Endodermal cell (in vitro differentiated cells): ENCODE measurements at regions not wholly inside any gene's neighbourhood (a gene's known extent, or its start where the extent isn't known, plus 50 kb on each side); places are given as distances from the start of the nearest gene placed in this dataset.

Experiments used
- DNase-seq: peaks from one replicate; pipeline ENCODE4 v3.0.0-alpha.2; 2017
- H3K27ac ChIP-seq: 2 replicates; pipeline ENCODE4 v1.5.1; 2013; ENCODE audit warnings: mild to moderate bottlenecking, low read depth, low read length, moderate library complexity
- H3K27me3 ChIP-seq: 2 replicates; pipeline ENCODE4 v1.6.1; 2013; ENCODE audit warnings: mild to moderate bottlenecking, low read length, moderate library complexity; ENCODE audit not compliant: insufficient read depth, control insufficient read depth, poor library complexity, severe bottlenecking
- H3K36me3 ChIP-seq: 2 replicates; pipeline ENCODE4 v1.7.0; 2013; ENCODE audit warnings: mild to moderate bottlenecking, low read length, moderate library complexity; ENCODE audit not compliant: control insufficient read depth, insufficient read depth
- H3K4me1 ChIP-seq: one replicate; pipeline ENCODE4 v1.7.0; 2013; ENCODE audit warnings: low read length; ENCODE audit not compliant: control insufficient read depth, insufficient read depth
- H3K4me3 ChIP-seq: 2 replicates; pipeline ENCODE4 v1.5.1; 2013; ENCODE audit warnings: mild to moderate bottlenecking, low read length, moderate library complexity
- H3K9ac ChIP-seq: 2 replicates; pipeline ENCODE4 v1.6.1; 2013; ENCODE audit warnings: mild to moderate bottlenecking, low read length, moderate library complexity; ENCODE audit not compliant: poor library complexity, severe bottlenecking; ENCODE audit errors: extremely low read depth
- H3K9me3 ChIP-seq: 2 replicates; pipeline ENCODE4 v1.6.1; 2013; ENCODE audit warnings: mild to moderate bottlenecking, low read length, moderate library complexity; ENCODE audit not compliant: control insufficient read depth
- H3K27ac Mint-ChIP-seq: 2 replicates; pipeline ENCODE4 v1.8.0; 2020; ENCODE audit warnings: mixed read lengths
- H3K27me3 Mint-ChIP-seq: 2 replicates; pipeline ENCODE4 v1.8.0; 2021; ENCODE audit warnings: mild to moderate bottlenecking, mixed read lengths; ENCODE audit not compliant: insufficient read depth
- H3K36me3 Mint-ChIP-seq: 2 replicates; pipeline ENCODE4 v1.8.0; 2020; ENCODE audit warnings: low read depth, mixed read lengths
- H3K4me1 Mint-ChIP-seq: 2 replicates; pipeline ENCODE4 v1.8.0; 2020; ENCODE audit warnings: mixed read lengths
- H3K4me3 Mint-ChIP-seq: 2 replicates; pipeline ENCODE4 v1.8.0; 2020; ENCODE audit warnings: mild to moderate bottlenecking, moderate library complexity, mixed read lengths
- H3K9me3 Mint-ChIP-seq: 2 replicates; pipeline ENCODE4 v1.8.0; 2020; ENCODE audit warnings: mild to moderate bottlenecking, mixed read lengths
- WGBS, 2 experiments: methylation state at CpG; one replicate each; pipeline versions ENCODE4 v1.1.5 to v1.1.7; 2013; ENCODE audit warnings: missing lambda C conversion rate in 2 of 2, mixed read lengths in 1 of 2; ENCODE audit not compliant: insufficient coverage in 1 of 2, insufficient read length in 1 of 2; 5-methylcytosine and 5-hydroxymethylcytosine counted together
- TF ChIP-seq, protein P1 (sequence below): fragments of 200-600 bp; sonication (generic); conservative IDR thresholded peaks from 2 replicates; pipeline ENCODE4 v1.5.0; 2021; ENCODE audit warnings: antibody characterized with exemption, mild to moderate bottlenecking

DNA sequence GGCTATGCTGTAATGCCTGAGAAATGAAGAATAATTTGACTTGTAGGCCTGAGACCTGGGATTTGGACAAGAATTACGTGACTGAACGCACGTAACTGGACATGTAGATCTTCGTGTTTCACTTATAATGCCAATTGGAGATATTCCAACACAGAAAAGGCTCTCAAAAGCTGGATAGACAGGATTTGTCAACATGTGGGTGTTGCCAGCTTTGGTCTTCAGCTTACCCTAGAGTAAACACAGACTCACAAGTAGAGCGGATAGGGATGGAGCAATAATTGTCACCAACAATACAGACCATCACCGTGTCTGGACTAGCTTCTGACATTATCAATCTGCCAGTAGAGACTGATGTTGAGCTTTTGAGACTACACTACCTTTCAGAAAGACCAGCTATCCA is 1511.0 kb upstream of the ADGRL3 start:
- Histone ChIP-seq H3K36me3 (no peaks in the 10 kb centered on the region), H3K9me3 (no peaks in the 10 kb centered on the region), H3K27me3 (peaks cover under 1% of the 10 kb centered on the region), H3K27ac (no peak overlapping the region), H3K4me1 (no peaks in the 10 kb centered on the region), H3K9ac (no peak overlapping the region), H3K4me3 (no peak overlapping the region)
- Mint-ChIP-seq H3K36me3 (no peaks in the 10 kb centered on the region), H3K4me1 (no peaks in the 10 kb centered on the region), H3K9me3 (no peaks in the 10 kb centered on the region), H3K4me3 (no peak overlapping the region), H3K27me3 (no peaks in the 10 kb centered on the region), H3K27ac (no peak overlapping the region)
- TF ChIP-seq, protein P1, sequence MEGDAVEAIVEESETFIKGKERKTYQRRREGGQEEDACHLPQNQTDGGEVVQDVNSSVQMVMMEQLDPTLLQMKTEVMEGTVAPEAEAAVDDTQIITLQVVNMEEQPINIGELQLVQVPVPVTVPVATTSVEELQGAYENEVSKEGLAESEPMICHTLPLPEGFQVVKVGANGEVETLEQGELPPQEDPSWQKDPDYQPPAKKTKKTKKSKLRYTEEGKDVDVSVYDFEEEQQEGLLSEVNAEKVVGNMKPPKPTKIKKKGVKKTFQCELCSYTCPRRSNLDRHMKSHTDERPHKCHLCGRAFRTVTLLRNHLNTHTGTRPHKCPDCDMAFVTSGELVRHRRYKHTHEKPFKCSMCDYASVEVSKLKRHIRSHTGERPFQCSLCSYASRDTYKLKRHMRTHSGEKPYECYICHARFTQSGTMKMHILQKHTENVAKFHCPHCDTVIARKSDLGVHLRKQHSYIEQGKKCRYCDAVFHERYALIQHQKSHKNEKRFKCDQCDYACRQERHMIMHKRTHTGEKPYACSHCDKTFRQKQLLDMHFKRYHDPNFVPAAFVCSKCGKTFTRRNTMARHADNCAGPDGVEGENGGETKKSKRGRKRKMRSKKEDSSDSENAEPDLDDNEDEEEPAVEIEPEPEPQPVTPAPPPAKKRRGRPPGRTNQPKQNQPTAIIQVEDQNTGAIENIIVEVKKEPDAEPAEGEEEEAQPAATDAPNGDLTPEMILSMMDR, result no peak
- 89 to 95% methylated on average over 4 to 6 of the region's 6 CpGs for WGBS, 2 experiments
- DNase-seq, result no peak

DNA sequence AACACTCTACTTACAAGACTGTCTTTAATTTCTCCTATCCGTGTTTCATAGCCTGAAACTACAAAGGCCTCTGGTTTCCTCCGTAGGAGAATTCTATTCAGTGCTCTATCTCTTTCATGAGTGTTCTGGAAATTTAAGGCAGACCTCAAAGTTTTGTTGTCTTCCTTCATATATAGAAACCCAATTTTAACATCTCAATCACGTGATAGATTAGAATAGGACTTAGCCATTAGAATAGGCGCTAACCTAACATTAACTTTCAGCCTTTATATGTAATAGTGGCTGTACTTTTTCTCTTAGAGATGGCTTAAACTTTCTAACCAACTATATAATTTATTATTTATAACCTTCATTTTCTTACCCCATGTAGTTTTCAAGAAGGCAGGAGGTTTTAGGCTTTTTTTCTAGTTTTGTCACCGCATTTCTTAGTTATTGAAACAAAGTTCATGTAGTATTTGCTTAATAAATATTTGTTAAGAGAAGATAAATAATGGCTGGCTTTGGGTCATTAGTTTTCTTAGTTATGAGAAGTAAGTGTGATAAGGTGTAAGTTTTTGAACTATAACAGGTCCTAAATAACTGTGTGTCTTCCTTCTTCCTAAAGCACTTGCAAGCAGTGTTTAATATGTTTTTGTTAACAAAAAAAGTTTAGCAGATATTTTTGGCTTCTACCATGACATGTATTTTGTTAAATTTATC is 1504.6 kb upstream of the ADGRL3 start:
- H3K9me3 ChIP-seq, result no peaks in the 10 kb centered on the region
- Mint-ChIP-seq H3K4me1 (no peaks in the 10 kb centered on the region), H3K27ac (no peak overlapping the region), H3K9me3 (no peaks in the 10 kb centered on the region), H3K36me3 (no peaks in the 10 kb centered on the region), H3K4me3 (no peak overlapping the region), H3K27me3 (no peaks in the 10 kb centered on the region)
- TF ChIP-seq, protein P1, result no peak
- DNase-seq, result no peak
- 90 to 100% methylated on average over 2 to 5 of the region's 5 CpGs for WGBS, 2 experiments
- no peaks in the 10 kb centered on the region for H3K27me3 ChIP-seq
- H3K9ac ChIP-seq, result no peak overlapping the region
- H3K36me3 ChIP-seq, result no peaks in the 10 kb centered on the region
- no peak overlapping the region for H3K4me3 ChIP-seq
- H3K27ac ChIP-seq, result no peak overlapping the region
- H3K4me1 ChIP-seq, result no peaks in the 10 kb centered on the region

DNA sequence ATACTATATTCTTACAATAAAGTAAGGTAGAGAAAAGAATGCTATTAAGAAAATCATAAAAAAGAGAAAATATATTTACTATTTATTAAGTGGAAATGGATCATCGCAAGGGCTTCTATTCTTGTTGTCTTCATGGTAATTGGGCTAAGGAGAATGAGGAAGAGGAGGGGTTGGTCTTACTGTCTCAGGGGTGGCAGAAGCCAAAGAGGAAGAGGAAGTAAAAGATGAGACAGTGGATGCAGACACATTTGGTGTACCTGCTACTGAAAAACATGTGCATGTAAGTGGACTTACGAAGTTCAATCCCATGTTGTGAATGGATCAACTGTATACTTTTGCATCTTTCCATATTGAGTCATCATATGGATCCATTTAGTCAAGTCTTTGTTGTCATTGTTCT is 1502.1 kb upstream of the ADGRL3 start:
- WGBS, 2 experiments, result 92 to 94% methylated on average over 2 of the region's 2 CpGs
- H3K36me3 Mint-ChIP-seq, result no peaks in the 10 kb centered on the region
- Histone ChIP-seq H3K4me3 (no peak overlapping the region), H3K27me3 (no peaks in the 10 kb centered on the region), H3K36me3 (no peaks in the 10 kb centered on the region), H3K4me1 (no peaks in the 10 kb centered on the region), H3K9me3 (no peaks in the 10 kb centered on the region), H3K9ac (no peak overlapping the region), H3K27ac (no peak overlapping the region)
- DNase-seq, result no peak
- TF ChIP-seq, protein P1, result no peak
- H3K4me1 Mint-ChIP-seq, result no peaks in the 10 kb centered on the region
- no peak overlapping the region for H3K4me3 Mint-ChIP-seq
- H3K9me3 Mint-ChIP-seq, result no peaks in the 10 kb centered on the region
- H3K27ac Mint-ChIP-seq, result no peak overlapping the region
- H3K27me3 Mint-ChIP-seq, result no peaks in the 10 kb centered on the region
